OCI-LY7 (cell line): ENCODE measurements at regions not wholly inside any gene's neighbourhood (a gene's known extent, or its start where the extent isn't known, plus 50 kb on each side); places are given as distances from the start of the nearest gene placed in this dataset.

Experiments
- BruUV-seq: library from RNA; stranded (reverse); fragments of 400-500 nt; replicated peaks from 2 replicates; lab custom pipeline; 2021; lab: Mats Ljungman, UMichigan
- CTCF ChIA-PET: fragments of 300-600 bp; sonication (Branson Sonifier 250); formaldehyde crosslinking; loops from one replicate; lab custom pipeline; 2022; ENCODE audit warnings: antibody characterized with exemption; ENCODE audit not compliant: unreplicated experiment; lab: Charles Lee
- POLR2A ChIA-PET: fragments of 300-600 bp; sonication (Branson Sonifier 250); formaldehyde crosslinking; loops from one replicate; lab custom pipeline; 2022; ENCODE audit warnings: antibody characterized with exemption; lab: Charles Lee
- DNase-seq: peaks from one replicate; pipeline ENCODE4 v3.0.0-alpha.2; 2015; ENCODE audit warnings: low spot score
- H2AFZ ChIP-seq: fragments of 200-600 bp; sonication (generic), shearing (Covaris generic); 2 replicates; pipeline ENCODE4 v1.6.1; 2014; ENCODE audit warnings: mild to moderate bottlenecking, antibody characterized with exemption, low read length, moderate library complexity
- H3K27ac ChIP-seq: fragments of 200-600 bp; sonication (generic); 2 replicates; pipeline ENCODE4 v1.5.1; 2014; ENCODE audit warnings: mixed run types, low read depth, mild to moderate bottlenecking, moderate library complexity, low read length, inconsistent platforms; ENCODE audit not compliant: poor library complexity, severe bottlenecking
- H3K36me3 ChIP-seq: fragments of 200-600 bp; sonication (generic); 2 replicates; pipeline ENCODE4 v1.6.1; 2014; ENCODE audit warnings: mild to moderate bottlenecking, antibody characterized with exemption, low read length, moderate library complexity, mixed read lengths; ENCODE audit not compliant: insufficient read depth
- H3K4me1 ChIP-seq: fragments of 200-600 bp; sonication (generic); 2 replicates; pipeline ENCODE4 v1.5.1; 2014; ENCODE audit warnings: mild to moderate bottlenecking, low read length; ENCODE audit not compliant: insufficient read depth, poor library complexity, severe bottlenecking
- H3K4me2 ChIP-seq: fragments of 200-600 bp; sonication (generic); 2 replicates; pipeline ENCODE4 v1.6.1; 2014; ENCODE audit warnings: mild to moderate bottlenecking, low read length
- H3K4me3 ChIP-seq: fragments of 200-600 bp; sonication (generic); 2 replicates; pipeline ENCODE4 v1.5.1; 2014; ENCODE audit warnings: mild to moderate bottlenecking, low read depth, low read length; ENCODE audit not compliant: poor library complexity, severe bottlenecking
- H3K79me2 ChIP-seq: fragments of 200-600 bp; sonication (generic); 2 replicates; pipeline ENCODE4 v1.6.1; 2016; ENCODE audit warnings: low read depth, mild to moderate bottlenecking, low read length, moderate library complexity, mixed read lengths; ENCODE audit not compliant: insufficient read depth
- H3K9me2 ChIP-seq: fragments of 200-600 bp; sonication (generic); 2 replicates; pipeline ENCODE4 v1.6.1; 2016; ENCODE audit warnings: mild to moderate bottlenecking, low read length, mixed read lengths; ENCODE audit not compliant: insufficient read depth
- H3K9me3 ChIP-seq: fragments of 200-600 bp; sonication (generic); 2 replicates; pipeline ENCODE4 v1.6.1; 2014; ENCODE audit warnings: mild to moderate bottlenecking, mixed run types, low read length, mixed read lengths
- H4K20me1 ChIP-seq: fragments of 200-600 bp; sonication (generic); 2 replicates; pipeline ENCODE4 v1.6.1; 2014; ENCODE audit warnings: mild to moderate bottlenecking, antibody characterized with exemption, low read length, moderate library complexity, mixed read lengths; ENCODE audit not compliant: insufficient read depth
- EZH2phosphoT487 ChIP-seq: fragments of 200-600 bp; sonication (generic); IDR thresholded peaks from 2 replicates; pipeline ENCODE4 v1.6.1; 2018; ENCODE audit warnings: low read depth, borderline replicate concordance, mild to moderate bottlenecking, mixed run types, antibody characterized with exemption, low read length, moderate library complexity, mixed read lengths
- intact Hi-C: fragments of 100-400 bp; cut with micrococcal nuclease; formaldehyde crosslinking; loops from one replicate; pipeline ENCODE4 v1.10.0; 2022; ENCODE audit not compliant: unreplicated experiment
- TF ChIP-seq, protein P1 (sequence below): fragments of 200-600 bp; sonication (generic); conservative IDR thresholded peaks from 2 replicates; pipeline ENCODE4 v1.5.1; 2014; ENCODE audit warnings: mild to moderate bottlenecking, antibody characterized with exemption, low read length, moderate library complexity, mixed read lengths

- H3K4me1 ChIP-seq = peaks cover 5% of the 10 kb centered on the region
- no peak overlapping the region for H2AFZ ChIP-seq
- H3K27ac ChIP-seq = no peak overlapping the region
- no peak overlapping the region for H3K4me2 ChIP-seq
- no peak for DNase-seq
- TF ChIP-seq EZH2phosphoT487 = no peak
- TF ChIP-seq, protein P1, sequence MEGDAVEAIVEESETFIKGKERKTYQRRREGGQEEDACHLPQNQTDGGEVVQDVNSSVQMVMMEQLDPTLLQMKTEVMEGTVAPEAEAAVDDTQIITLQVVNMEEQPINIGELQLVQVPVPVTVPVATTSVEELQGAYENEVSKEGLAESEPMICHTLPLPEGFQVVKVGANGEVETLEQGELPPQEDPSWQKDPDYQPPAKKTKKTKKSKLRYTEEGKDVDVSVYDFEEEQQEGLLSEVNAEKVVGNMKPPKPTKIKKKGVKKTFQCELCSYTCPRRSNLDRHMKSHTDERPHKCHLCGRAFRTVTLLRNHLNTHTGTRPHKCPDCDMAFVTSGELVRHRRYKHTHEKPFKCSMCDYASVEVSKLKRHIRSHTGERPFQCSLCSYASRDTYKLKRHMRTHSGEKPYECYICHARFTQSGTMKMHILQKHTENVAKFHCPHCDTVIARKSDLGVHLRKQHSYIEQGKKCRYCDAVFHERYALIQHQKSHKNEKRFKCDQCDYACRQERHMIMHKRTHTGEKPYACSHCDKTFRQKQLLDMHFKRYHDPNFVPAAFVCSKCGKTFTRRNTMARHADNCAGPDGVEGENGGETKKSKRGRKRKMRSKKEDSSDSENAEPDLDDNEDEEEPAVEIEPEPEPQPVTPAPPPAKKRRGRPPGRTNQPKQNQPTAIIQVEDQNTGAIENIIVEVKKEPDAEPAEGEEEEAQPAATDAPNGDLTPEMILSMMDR = no peak
- ChIA-PET POLR2A (no interaction called here), CTCF (no interaction called here)
- no peaks in the 10 kb centered on the region for H4K20me1 ChIP-seq
- no peak overlapping the region for H3K4me3 ChIP-seq
- H3K9me3 ChIP-seq = no peaks in the 10 kb centered on the region
- H3K36me3 ChIP-seq = no peaks in the 10 kb centered on the region
- H3K9me2 ChIP-seq = no peaks in the 10 kb centered on the region
- BruUV-seq = no TSS peak
- H3K79me2 ChIP-seq = no peaks in the 10 kb centered on the region
- intact Hi-C loops = loop anchor here (10.0 kb wide), 1 partner anchor 385 kb away; no protein-coding TSS in a partner anchor
Observed at GRCh38 chr2:4679391-4679790, 976.0 kb downstream of the DCDC2C start.

DNA sequence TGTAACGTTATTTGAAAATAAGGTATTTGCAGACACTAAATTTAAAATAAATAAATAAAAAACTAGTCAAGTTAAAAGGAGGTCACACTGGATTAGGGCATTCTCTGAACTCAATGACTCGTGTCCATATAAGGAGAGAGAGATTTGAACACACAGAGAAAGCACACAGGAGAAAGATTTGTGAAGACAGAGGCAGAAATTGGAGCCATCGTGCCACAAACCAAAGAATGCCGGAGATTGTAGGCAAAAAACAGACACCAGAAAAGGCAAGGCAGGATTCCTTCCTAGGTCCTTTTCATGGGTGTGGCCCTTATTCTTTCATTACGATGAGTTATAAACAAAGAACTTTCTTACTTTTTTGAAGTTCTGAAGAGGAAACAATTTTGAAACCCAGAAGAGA, 981.5 kb downstream of the DCDC2C start:
- no peaks in the 10 kb centered on the region for H3K79me2 ChIP-seq
- POLR2A ChIA-PET = interaction anchor here (1.0 kb wide), 1 partner anchor 10 kb away, joined by 3 read pairs; no protein-coding TSS in a partner anchor

DNA sequence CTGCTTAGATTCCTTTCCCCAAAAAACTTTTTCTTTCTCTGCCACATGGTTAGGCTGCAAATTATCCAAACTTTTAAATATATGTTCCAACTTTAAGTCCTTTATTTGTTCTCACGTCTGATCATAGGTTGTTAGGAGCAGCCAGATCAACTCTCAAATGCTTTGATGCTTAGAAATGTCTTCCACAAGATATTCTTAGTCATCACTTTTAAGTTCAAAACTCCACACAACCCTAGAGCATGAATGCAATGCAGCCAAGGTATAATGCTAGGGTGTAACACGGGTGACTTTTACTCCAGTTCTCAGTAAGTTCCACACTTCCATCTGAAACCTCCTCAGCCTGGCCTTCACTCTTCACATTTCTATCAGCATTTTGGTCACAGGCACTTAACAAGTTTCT, 987.5 kb downstream of the DCDC2C start:
- no peak overlapping the region for H3K4me3 ChIP-seq
- POLR2A ChIA-PET = interaction anchor here (0.6 kb wide), 1 partner anchor 340 kb away, joined by 5 read pairs; no protein-coding TSS in a partner anchor
- no TSS peak for BruUV-seq
- intact Hi-C loops = loop anchor here (5.0 kb wide), 1 partner anchor 54 kb away; no protein-coding TSS in a partner anchor
- no peaks in the 10 kb centered on the region for H3K9me3 ChIP-seq
- H2AFZ ChIP-seq = no peak overlapping the region
- H3K79me2 ChIP-seq = no peaks in the 10 kb centered on the region
- no peak overlapping the region for H3K27ac ChIP-seq
- H3K4me1 ChIP-seq = no peaks in the 10 kb centered on the region
- no peak overlapping the region for H3K4me2 ChIP-seq
- H3K9me2 ChIP-seq = no peaks in the 10 kb centered on the region
- CTCF ChIA-PET = no interaction called here
- DNase-seq = no peak
- TF ChIP-seq, protein P1 = no peak
- no peak for TF ChIP-seq EZH2phosphoT487
- no peaks in the 10 kb centered on the region for H3K36me3 ChIP-seq
- no peaks in the 10 kb centered on the region for H4K20me1 ChIP-seq

More for the DNA sequence above, 981.5 kb downstream of the DCDC2C start:
- no peak for TF ChIP-seq EZH2phosphoT487
- TF ChIP-seq, protein P1 = no peak
- DNase-seq = no peak
- no peaks in the 10 kb centered on the region for H3K36me3 ChIP-seq
- no peaks in the 10 kb centered on the region for H3K9me3 ChIP-seq
- H2AFZ ChIP-seq = no peak overlapping the region
- no peaks in the 10 kb centered on the region for H3K9me2 ChIP-seq
- H3K4me2 ChIP-seq = no peak overlapping the region
- no peaks in the 10 kb centered on the region for H4K20me1 ChIP-seq
- no peaks in the 10 kb centered on the region for H3K4me1 ChIP-seq
- H3K4me3 ChIP-seq = no peak overlapping the region
- no peak overlapping the region for H3K27ac ChIP-seq
- intact Hi-C loops = no loop called here
- no TSS peak for BruUV-seq
- CTCF ChIA-PET = no interaction called here
